ENCODE measurements at regions not wholly inside any gene's neighbourhood (a gene's known extent, or its start where the extent isn't known, plus 50 kb on each side); places are given as distances from the start of the nearest gene placed in this dataset.

DNA sequence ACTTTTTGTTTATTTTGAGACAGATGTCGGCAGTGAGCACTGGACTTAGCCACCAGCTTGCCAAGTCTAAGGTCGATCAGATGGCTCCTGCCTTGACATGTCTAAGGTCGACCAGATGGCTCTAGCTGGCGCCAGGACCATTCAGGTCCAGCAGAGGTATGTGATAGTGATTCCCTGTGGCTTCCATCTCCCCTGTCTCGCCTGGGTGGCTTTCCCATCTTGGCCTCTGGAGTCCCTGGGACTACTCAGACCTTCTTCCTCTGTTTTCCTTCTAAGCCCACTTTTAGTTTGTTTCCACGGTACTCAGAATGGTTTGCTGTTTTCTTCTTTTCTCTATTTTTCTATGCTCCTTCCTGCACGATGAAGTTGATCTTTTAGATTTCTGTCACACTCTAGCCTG lies 1435.7 kb downstream of the UQCRFS1 start:
- Histone ChIP-seq H3K9me3 (ENCODE audit: control insufficient read depth in 3 of 3, low read length in 3 of 3) (peaks cover 0 to 6% (median 4%) of the 10 kb centered on the region in 3 donors), H3K27me3 (ENCODE audit: control insufficient read depth in 3 of 3, insufficient read depth in 3 of 3, low read length in 3 of 3) (no peaks in the 10 kb centered on the region), H3K36me3 (ENCODE audit: control insufficient read depth in 3 of 3, insufficient read depth in 3 of 3, low read length in 3 of 3) (peaks cover 13 to 20% (median 19%) of the 10 kb centered on the region in 3 donors)

GRCh38 chr19:27776524-27776923 lies 1436.4 kb downstream of the UQCRFS1 start:
- Histone ChIP-seq H3K27me3 (ENCODE audit: control insufficient read depth in 3 of 3, insufficient read depth in 3 of 3, low read length in 3 of 3) (no peaks in the 10 kb centered on the region), H3K27ac (ENCODE audit: low read depth, low read length) (no peak overlapping the region), H3K4me3 (ENCODE audit: low read length in 3 of 3) (no peak overlapping the region), H3K36me3 (ENCODE audit: control insufficient read depth in 3 of 3, insufficient read depth in 3 of 3, low read length in 3 of 3) (peaks cover 16 to 22% (median 19%) of the 10 kb centered on the region in 3 donors), H3K9me3 (ENCODE audit: control insufficient read depth in 3 of 3, low read length in 3 of 3) (peaks cover 0 to 6% (median 4%) of the 10 kb centered on the region in 3 donors), H3K4me1 (ENCODE audit: control insufficient read depth in 3 of 3, insufficient read depth in 3 of 3, low read length in 3 of 3) (no peaks in the 10 kb centered on the region), H3K9ac (ENCODE audit: low read depth in 1 of 3, low read length in 3 of 3) (no peak overlapping the region)

More for the DNA sequence above, 1435.7 kb downstream of the UQCRFS1 start:
- Histone ChIP-seq H3K9ac (ENCODE audit: low read depth in 1 of 3, low read length in 3 of 3) (no peak overlapping the region), H3K4me1 (ENCODE audit: control insufficient read depth in 3 of 3, insufficient read depth in 3 of 3, low read length in 3 of 3) (no peaks in the 10 kb centered on the region), H3K4me3 (ENCODE audit: low read length in 3 of 3) (no peak overlapping the region), H3K27ac (ENCODE audit: low read depth, low read length) (no peak overlapping the region)

DNA sequence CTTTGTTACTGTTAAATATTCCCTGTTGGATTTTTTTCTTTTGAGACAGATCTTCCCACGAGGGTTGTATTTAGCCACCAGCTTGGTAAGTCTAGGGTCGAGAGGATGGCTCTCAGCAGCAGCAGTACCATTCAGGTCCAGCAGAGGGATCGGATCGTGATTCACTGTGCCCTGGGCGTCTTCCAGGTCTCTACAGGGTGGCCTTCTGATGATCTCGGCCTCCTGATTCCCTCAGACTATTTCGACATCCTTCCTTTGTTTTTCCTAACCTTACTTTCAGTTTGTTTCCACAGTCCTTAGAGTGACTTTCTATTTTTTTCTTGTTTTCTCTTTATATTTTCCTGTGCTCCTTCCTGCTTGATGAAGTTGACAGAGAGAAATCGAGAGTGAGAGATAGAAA lies 1436.9 kb downstream of the UQCRFS1 start:
- H3K36me3 ChIP-seq (ENCODE audit: control insufficient read depth in 3 of 3, insufficient read depth in 3 of 3, low read length in 3 of 3), result peaks cover 16 to 22% (median 19%) of the 10 kb centered on the region in 3 donors
- H3K9ac ChIP-seq (ENCODE audit: low read depth in 1 of 3, low read length in 3 of 3), result no peak overlapping the region
- H3K9me3 ChIP-seq (ENCODE audit: control insufficient read depth in 3 of 3, low read length in 3 of 3), result peaks cover 0 to 6% (median 4%) of the 10 kb centered on the region in 3 donors
- H3K27me3 ChIP-seq (ENCODE audit: control insufficient read depth in 3 of 3, insufficient read depth in 3 of 3, low read length in 3 of 3), result no peaks in the 10 kb centered on the region
- no peaks in the 10 kb centered on the region for H3K4me1 ChIP-seq (ENCODE audit: control insufficient read depth in 3 of 3, insufficient read depth in 3 of 3, low read length in 3 of 3)
- no peak overlapping the region for H3K4me3 ChIP-seq (ENCODE audit: low read length in 3 of 3)
- H3K27ac ChIP-seq (ENCODE audit: low read depth, low read length), result no peak overlapping the region

GRCh38 chr19:27775395-27775794 lies 1437.6 kb downstream of the UQCRFS1 start:
- Histone ChIP-seq H3K9ac (ENCODE audit: low read depth in 1 of 3, low read length in 3 of 3) (no peak overlapping the region), H3K4me3 (ENCODE audit: low read length in 3 of 3) (no peak overlapping the region), H3K27ac (ENCODE audit: low read depth, low read length) (no peak overlapping the region), H3K27me3 (ENCODE audit: control insufficient read depth in 3 of 3, insufficient read depth in 3 of 3, low read length in 3 of 3) (no peaks in the 10 kb centered on the region), H3K4me1 (ENCODE audit: control insufficient read depth in 3 of 3, insufficient read depth in 3 of 3, low read length in 3 of 3) (no peaks in the 10 kb centered on the region), H3K36me3 (ENCODE audit: control insufficient read depth in 3 of 3, insufficient read depth in 3 of 3, low read length in 3 of 3) (peaks cover 16 to 22% (median 19%) of the 10 kb centered on the region in 3 donors), H3K9me3 (ENCODE audit: control insufficient read depth in 3 of 3, low read length in 3 of 3) (peaks cover 0 to 6% (median 4%) of the 10 kb centered on the region in 3 donors)

- peaks cover 0 to 6% (median 4%) of the 10 kb centered on the region in 3 donors for H3K9me3 ChIP-seq (ENCODE audit: control insufficient read depth in 3 of 3, low read length in 3 of 3)
- no peaks in the 10 kb centered on the region for H3K4me1 ChIP-seq (ENCODE audit: control insufficient read depth in 3 of 3, insufficient read depth in 3 of 3, low read length in 3 of 3)
- no peak overlapping the region for H3K4me3 ChIP-seq (ENCODE audit: low read length in 3 of 3)
- no peaks in the 10 kb centered on the region for H3K27me3 ChIP-seq (ENCODE audit: control insufficient read depth in 3 of 3, insufficient read depth in 3 of 3, low read length in 3 of 3)
- peaks cover 16 to 22% (median 19%) of the 10 kb centered on the region in 3 donors for H3K36me3 ChIP-seq (ENCODE audit: control insufficient read depth in 3 of 3, insufficient read depth in 3 of 3, low read length in 3 of 3)
- H3K9ac ChIP-seq (ENCODE audit: low read depth in 1 of 3, low read length in 3 of 3), result no peak overlapping the region
- no peak overlapping the region for H3K27ac ChIP-seq (ENCODE audit: low read depth, low read length)
These were observed 1438.1 kb downstream of the UQCRFS1 start for GRCh38 chr19:27774827-27775226.

DNA sequence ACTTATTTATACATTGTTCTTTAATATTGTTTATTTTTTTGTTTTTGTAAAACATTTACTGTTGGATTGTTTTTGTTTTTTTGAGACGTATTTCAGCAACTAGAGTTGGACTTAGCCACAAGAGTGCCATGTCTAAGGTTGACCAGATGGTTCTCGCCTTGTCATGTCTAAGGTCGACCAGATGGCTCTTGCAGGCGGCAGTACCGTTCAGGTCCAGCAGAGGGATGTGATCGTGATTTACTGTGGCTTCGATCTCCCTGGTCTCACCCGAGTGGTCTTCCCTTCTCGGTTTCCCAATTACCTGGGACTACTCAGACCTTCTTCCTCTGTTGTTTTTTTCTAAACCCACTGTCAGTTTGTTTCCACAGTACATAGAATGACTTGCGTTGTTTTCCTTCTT lies 1438.6 kb downstream of the UQCRFS1 start:
- Histone ChIP-seq H3K27ac (ENCODE audit: low read depth, low read length) (no peak overlapping the region), H3K36me3 (ENCODE audit: control insufficient read depth in 3 of 3, insufficient read depth in 3 of 3, low read length in 3 of 3) (peaks cover 16 to 22% (median 19%) of the 10 kb centered on the region in 3 donors), H3K27me3 (ENCODE audit: control insufficient read depth in 3 of 3, insufficient read depth in 3 of 3, low read length in 3 of 3) (no peaks in the 10 kb centered on the region), H3K4me3 (ENCODE audit: low read length in 3 of 3) (no peak overlapping the region), H3K4me1 (ENCODE audit: control insufficient read depth in 3 of 3, insufficient read depth in 3 of 3, low read length in 3 of 3) (no peaks in the 10 kb centered on the region), H3K9ac (ENCODE audit: low read depth in 1 of 3, low read length in 3 of 3) (no peak overlapping the region), H3K9me3 (ENCODE audit: control insufficient read depth in 3 of 3, low read length in 3 of 3) (peaks cover 0 to 6% (median 4%) of the 10 kb centered on the region in 3 donors)

- no peaks in the 10 kb centered on the region for H3K4me1 ChIP-seq (ENCODE audit: control insufficient read depth in 3 of 3, insufficient read depth in 3 of 3, low read length in 3 of 3)
- H3K9me3 ChIP-seq (ENCODE audit: control insufficient read depth in 3 of 3, low read length in 3 of 3), result peaks cover 0 to 7% (median 4%) of the 10 kb centered on the region in 3 donors
- H3K27me3 ChIP-seq (ENCODE audit: control insufficient read depth in 3 of 3, insufficient read depth in 3 of 3, low read length in 3 of 3), result no peaks in the 10 kb centered on the region
- H3K27ac ChIP-seq (ENCODE audit: low read depth, low read length), result no peak overlapping the region
- no peak overlapping the region for H3K9ac ChIP-seq (ENCODE audit: low read depth in 1 of 3, low read length in 3 of 3)
- H3K36me3 ChIP-seq (ENCODE audit: control insufficient read depth in 3 of 3, insufficient read depth in 3 of 3, low read length in 3 of 3), result peaks cover 16 to 22% (median 19%) of the 10 kb centered on the region in 3 donors
- H3K4me3 ChIP-seq (ENCODE audit: low read length in 3 of 3), result no peak overlapping the region
These were observed 1439.4 kb downstream of the UQCRFS1 start for GRCh38 chr19:27773318-27774094.

GRCh38 chr19:27772059-27772458 lies 1440.9 kb downstream of the UQCRFS1 start:
- Histone ChIP-seq H3K9ac (ENCODE audit: low read depth in 1 of 3, low read length in 3 of 3) (no peak overlapping the region), H3K4me3 (ENCODE audit: low read length in 3 of 3) (no peak overlapping the region), H3K27me3 (ENCODE audit: control insufficient read depth in 3 of 3, insufficient read depth in 3 of 3, low read length in 3 of 3) (no peaks in the 10 kb centered on the region), H3K4me1 (ENCODE audit: control insufficient read depth in 3 of 3, insufficient read depth in 3 of 3, low read length in 3 of 3) (no peaks in the 10 kb centered on the region), H3K27ac (ENCODE audit: low read depth, low read length) (no peak overlapping the region), H3K9me3 (ENCODE audit: control insufficient read depth in 3 of 3, low read length in 3 of 3) (peaks cover 0 to 8% (median 4%) of the 10 kb centered on the region in 3 donors), H3K36me3 (ENCODE audit: control insufficient read depth in 3 of 3, insufficient read depth in 3 of 3, low read length in 3 of 3) (peaks cover 16 to 22% (median 19%) of the 10 kb centered on the region in 3 donors)

GRCh38 chr19:27770095-27770494 lies 1442.9 kb downstream of the UQCRFS1 start:
- Histone ChIP-seq H3K9ac (ENCODE audit: low read depth in 1 of 3, low read length in 3 of 3) (no peak overlapping the region), H3K27ac (ENCODE audit: low read depth, low read length) (no peak overlapping the region), H3K36me3 (ENCODE audit: control insufficient read depth in 3 of 3, insufficient read depth in 3 of 3, low read length in 3 of 3) (peaks cover 16 to 19% (median 16%) of the 10 kb centered on the region in 3 donors), H3K27me3 (ENCODE audit: control insufficient read depth in 3 of 3, insufficient read depth in 3 of 3, low read length in 3 of 3) (no peaks in the 10 kb centered on the region), H3K4me1 (ENCODE audit: control insufficient read depth in 3 of 3, insufficient read depth in 3 of 3, low read length in 3 of 3) (no peaks in the 10 kb centered on the region), H3K4me3 (ENCODE audit: low read length in 3 of 3) (no peak overlapping the region), H3K9me3 (ENCODE audit: control insufficient read depth in 3 of 3, low read length in 3 of 3) (peaks cover 0 to 8% (median 4%) of the 10 kb centered on the region in 3 donors)

DNA sequence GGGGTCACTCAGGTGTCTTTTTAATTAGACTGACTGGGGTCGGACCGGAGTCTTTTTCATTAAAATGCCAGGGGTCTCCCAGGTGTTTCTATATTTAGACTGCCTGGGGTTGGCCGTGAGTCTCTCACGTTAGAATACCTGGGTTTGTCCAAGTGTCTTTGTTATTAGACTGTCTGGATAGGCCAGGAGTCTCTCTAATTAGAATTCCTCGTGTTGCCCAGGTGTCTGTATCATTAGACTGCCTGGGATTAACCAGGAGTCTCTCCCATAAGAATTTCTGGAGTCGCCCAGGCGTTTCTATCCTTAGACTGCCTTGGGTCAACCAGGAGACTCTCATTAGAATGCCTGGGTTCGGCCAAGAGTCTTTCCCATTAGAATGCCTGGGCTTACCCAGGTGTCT lies 1445.7 kb downstream of the UQCRFS1 start:
- peaks cover 0 to 2% (median 0%) of the 10 kb centered on the region in 3 donors for H3K4me1 ChIP-seq (ENCODE audit: control insufficient read depth in 3 of 3, insufficient read depth in 3 of 3, low read length in 3 of 3)
- H3K36me3 ChIP-seq (ENCODE audit: control insufficient read depth in 3 of 3, insufficient read depth in 3 of 3, low read length in 3 of 3), result peaks cover 0 to 3% (median 2%) of the 10 kb centered on the region in 3 donors
- peaks cover 0 to 2% (median 0%) of the 10 kb centered on the region in 3 donors for H3K9me3 ChIP-seq (ENCODE audit: control insufficient read depth in 3 of 3, low read length in 3 of 3)
- no peak overlapping the region for H3K4me3 ChIP-seq (ENCODE audit: low read length in 3 of 3)
- no peaks in the 10 kb centered on the region for H3K27me3 ChIP-seq (ENCODE audit: control insufficient read depth in 3 of 3, insufficient read depth in 3 of 3, low read length in 3 of 3)
- no peak overlapping the region for H3K9ac ChIP-seq (ENCODE audit: low read depth in 1 of 3, low read length in 3 of 3)
- H3K27ac ChIP-seq (ENCODE audit: low read depth, low read length), result no peak overlapping the region
